ENCODE measurements at regions not wholly inside any gene's neighbourhood (a gene's known extent, or its start where the extent isn't known, plus 50 kb on each side); places are given as distances from the start of the nearest gene placed in this dataset.

GRCh38 chr16:77588389-77588788 lies 133.9 kb upstream of the NUDT7 start:
- H4K5ac ChIP-seq (ENCODE audit: insufficient read length, low read depth, low read length): no peak overlapping the region
- H3K23me2 ChIP-seq (ENCODE audit: low read depth, low read length): no peaks in the 10 kb centered on the region
- H3K4me3 ChIP-seq (ENCODE audit: extremely low read depth in 1 of 4, insufficient read depth in 2 of 4, low read depth in 3 of 4, low read length in 4 of 4): no peak overlapping the region
- no peak overlapping the region for H3K14ac ChIP-seq (ENCODE audit: insufficient read length)
- H3K56ac ChIP-seq (replicated peaks; ENCODE audit: insufficient read length, low read depth, low read length): no peak overlapping the region
- no peaks in the 10 kb centered on the region; a peak in 1 of 7 replicates for H3K27me3 ChIP-seq (replicated peaks in 1 of 4; ENCODE audit: control insufficient read depth in 3 of 4, extremely low read depth in 1 of 4, insufficient read depth in 3 of 4, low read length in 3 of 4)
- no peak overlapping the region for H3K9ac ChIP-seq (replicated peaks in 1 of 4; ENCODE audit: extremely low read depth in 1 of 4, low read depth in 3 of 4, low read length in 3 of 4)
- no peak overlapping the region for H3K4me2 ChIP-seq (ENCODE audit: insufficient read depth in 1 of 2, low read depth in 2 of 2, low read length in 2 of 2)
- no peaks in the 10 kb centered on the region for H3K79me2 ChIP-seq (ENCODE audit: control insufficient read depth in 1 of 2, insufficient read depth in 2 of 2, low read length in 2 of 2)
- no peaks in the 10 kb centered on the region for H3K9me3 ChIP-seq (ENCODE audit: insufficient read depth in 2 of 2, low read depth in 1 of 2, low read length in 1 of 2)
- POLR2A ChIA-PET (ENCODE audit: partially characterized antibody): no interaction called here
- H3K36me3 ChIP-seq (ENCODE audit: control insufficient read depth in 2 of 4, insufficient read depth in 4 of 4, low read length in 3 of 4): no peaks in the 10 kb centered on the region
- peaks cover 0 to 7% (median 0%) of the 10 kb centered on the region in 4 experiments; a peak in 1 of 7 replicates for H3K4me1 ChIP-seq (replicated peaks in 1 of 4; ENCODE audit: control insufficient read depth in 3 of 4, insufficient read depth in 4 of 4, low read length in 3 of 4)
- H3K23ac ChIP-seq (ENCODE audit: insufficient read length): no peak overlapping the region
- no peak overlapping the region for H4K91ac ChIP-seq (replicated peaks; ENCODE audit: insufficient read length, low read length)
- H4K20me1 ChIP-seq (replicated peaks in 1 of 2; ENCODE audit: control insufficient read depth in 1 of 2, insufficient read depth in 2 of 2, low read length in 2 of 2): no peaks in the 10 kb centered on the region
- no peak overlapping the region for H2AK5ac ChIP-seq (ENCODE audit: low read depth, low read length)
- DNase-seq (ENCODE audit: low read depth in 1 of 2, low spot score in 2 of 2) (no peak), FAIRE-seq (no peak)
- no peak overlapping the region for H2BK5ac ChIP-seq (ENCODE audit: low read depth, low read length)
- 90% methylated on average over 3 of the region's 3 CpGs; no CpG with 5 or more reads in 1 of the 2 experiments for WGBS, 2 experiments (ENCODE audit: extremely low coverage in 1 of 2, insufficient coverage in 1 of 2, insufficient read length in 1 of 2, insufficient replicate concordance in 2 of 2, low coverage in 1 of 2, low lambda C conversion rate in 2 of 2, missing lambda C conversion rate in 1 of 2)
- H3K4ac ChIP-seq (replicated peaks; ENCODE audit: insufficient read length, low read depth, low read length): no peak overlapping the region
- no peak overlapping the region for H4K8ac ChIP-seq (ENCODE audit: extremely low read depth, insufficient read depth, low read length)
- no peak overlapping the region for H2BK20ac ChIP-seq (ENCODE audit: low read length)
- CTCF ChIA-PET (ENCODE audit: partially characterized antibody): interaction anchor here (0.7 to 11.1 kb wide), 6 partner anchors 72 to 351 kb away, joined by 3 to 234 read pairs (median 5); no protein-coding TSS in a partner anchor
- no peak overlapping the region for H3K18ac ChIP-seq (ENCODE audit: extremely low read depth, low read length)
- H3K27ac ChIP-seq (ENCODE audit: low read depth, low read length): no peak overlapping the region
- no peak overlapping the region for H2AFZ ChIP-seq (ENCODE audit: low read length)
- no peak overlapping the region for H2BK12ac ChIP-seq (ENCODE audit: low read depth, low read length)
- H2BK120ac ChIP-seq (replicated peaks; ENCODE audit: low read depth, low read length): no peak overlapping the region
- H2BK15ac ChIP-seq (ENCODE audit: low read length): no peak overlapping the region
- H3K79me1 ChIP-seq (ENCODE audit: low read depth, low read length): no peaks in the 10 kb centered on the region
- TF ChIP-seq SIRT6 (IDR thresholded peaks at IDR 0.05; ENCODE audit: low read length) (no peak), TBP (IDR thresholded peaks at IDR 0.05; ENCODE audit: low read depth, low read length) (no peak), CTBP2 (IDR thresholded peaks at IDR 0.05; ENCODE audit: borderline replicate concordance, insufficient read depth, insufficient read length, low read length) (no peak), RAD21 (IDR thresholded peaks at IDR 0.05 in 1 of 2, conservative IDR thresholded peaks at IDR 0.05 in 1 of 2; ENCODE audit: low read depth in 2 of 2, low read length in 2 of 2) (no peak), SP1 (IDR thresholded peaks at IDR 0.05; ENCODE audit: low read depth, low read length) (no peak), BACH1 (IDR thresholded peaks at IDR 0.05; ENCODE audit: low read length) (no peak), MAFK (IDR thresholded peaks at IDR 0.05; ENCODE audit: low read depth, low read length) (no peak)

Data from H1 (cell line).